ENCODE measurements at regions not wholly inside any gene's neighbourhood (a gene's known extent, or its start where the extent isn't known, plus 50 kb on each side); places are given as distances from the start of the nearest gene placed in this dataset.

DNA sequence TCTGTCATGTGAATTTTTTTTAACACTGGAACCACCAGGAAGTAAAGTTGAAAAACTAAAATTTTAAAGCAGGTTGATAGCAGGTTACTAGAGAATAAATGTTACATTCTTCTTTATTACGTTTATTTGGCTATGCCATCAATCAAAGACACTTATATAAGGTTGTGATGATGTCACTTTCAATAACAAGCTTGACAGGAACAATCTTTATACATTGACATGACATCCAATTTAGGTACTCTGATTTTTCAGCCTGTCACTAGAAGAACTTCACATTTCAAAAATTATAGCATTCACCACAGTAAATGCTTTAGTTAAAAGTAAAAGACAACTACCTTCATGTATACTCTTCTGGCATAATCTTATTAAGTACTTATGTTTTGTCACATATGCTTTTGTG is 696.8 kb upstream of the NCAM2 start:
- Histone ChIP-seq H2AK5ac (ENCODE audit: low read length) (no peak overlapping the region), H2BK12ac (ENCODE audit: low read length) (no peak overlapping the region), H2AFZ (ENCODE audit: insufficient read depth, low read length, poor library complexity) (no peak overlapping the region), H3K9ac (ENCODE audit: low read length) (no peak overlapping the region), H2BK5ac (ENCODE audit: low read depth, low read length, poor library complexity) (no peak overlapping the region), H3K14ac (ENCODE audit: low read length) (no peak overlapping the region), H3K18ac (ENCODE audit: low read length) (no peak overlapping the region), H3K9me3 (ENCODE audit: insufficient read depth, low read depth, low read length) (no peaks in the 10 kb centered on the region), H3K4ac (ENCODE audit: low read depth, low read length) (no peak overlapping the region), H4K8ac (ENCODE audit: low read depth, low read length) (no peak overlapping the region), H4K91ac (ENCODE audit: low read depth, low read length) (no peak overlapping the region), H3K79me1 (ENCODE audit: low read length) (no peaks in the 10 kb centered on the region), H3K27ac (ENCODE audit: low read depth, low read length) (no peak overlapping the region), H3K4me3 (ENCODE audit: low read depth, low read length) (no peak overlapping the region), H3K36me3 (ENCODE audit: control insufficient read depth in 1 of 2, insufficient read depth in 2 of 2, low read length in 2 of 2) (no peaks in the 10 kb centered on the region), H4K12ac (ENCODE audit: low read depth, low read length) (no peak overlapping the region), H3K79me2 (ENCODE audit: control insufficient read depth, insufficient read depth, low read length, poor library complexity) (no peaks in the 10 kb centered on the region), H3K27me3 (ENCODE audit: insufficient read depth, low read length) (no peaks in the 10 kb centered on the region), H3K23ac (ENCODE audit: low read length) (no peak overlapping the region), H2BK120ac (ENCODE audit: insufficient read depth, low read length, poor library complexity) (no peak overlapping the region), H3K4me1 (ENCODE audit: control insufficient read depth in 1 of 2, insufficient read depth in 2 of 2, low read length in 2 of 2) (no peaks in the 10 kb centered on the region), H3K4me2 (ENCODE audit: low read length) (no peak overlapping the region)
- no peak for DNase-seq
- no CpG with 5 or more reads among the region's 1 CpG for WGBS (ENCODE audit: extremely low coverage, insufficient coverage, insufficient read length)

DNA sequence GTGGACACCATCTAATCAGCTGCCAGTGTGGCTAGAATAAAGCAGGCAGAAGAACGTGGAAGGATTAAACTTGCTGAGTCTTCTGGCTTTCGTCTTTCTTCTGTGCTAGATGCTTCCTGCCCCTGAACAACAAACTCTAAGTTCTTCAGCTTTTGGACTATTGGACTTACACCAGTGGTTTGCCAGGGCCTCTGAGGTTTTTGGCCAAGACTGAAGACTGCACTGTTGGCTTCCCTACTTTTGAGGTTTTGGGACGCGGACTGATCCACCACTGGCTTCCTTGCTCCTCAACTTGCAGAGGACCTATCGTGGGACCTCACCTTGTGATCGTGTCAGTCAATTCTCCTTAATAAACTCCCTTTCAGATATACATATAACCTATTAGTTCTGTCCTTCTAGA is 696.1 kb upstream of the NCAM2 start:
- Histone ChIP-seq H3K27ac (ENCODE audit: low read depth, low read length) (no peak overlapping the region), H3K79me2 (ENCODE audit: control insufficient read depth, insufficient read depth, low read length, poor library complexity) (no peaks in the 10 kb centered on the region), H3K18ac (ENCODE audit: low read length) (no peak overlapping the region), H2AK5ac (ENCODE audit: low read length) (no peak overlapping the region), H3K23ac (ENCODE audit: low read length) (no peak overlapping the region), H3K79me1 (ENCODE audit: low read length) (no peaks in the 10 kb centered on the region), H3K4me2 (ENCODE audit: low read length) (no peak overlapping the region), H4K8ac (ENCODE audit: low read depth, low read length) (no peak overlapping the region), H3K4me3 (ENCODE audit: low read depth, low read length) (no peak overlapping the region), H4K91ac (ENCODE audit: low read depth, low read length) (no peak overlapping the region), H3K4ac (ENCODE audit: low read depth, low read length) (no peak overlapping the region), H2BK12ac (ENCODE audit: low read length) (no peak overlapping the region), H3K36me3 (ENCODE audit: control insufficient read depth in 1 of 2, insufficient read depth in 2 of 2, low read length in 2 of 2) (no peaks in the 10 kb centered on the region), H3K4me1 (ENCODE audit: control insufficient read depth in 1 of 2, insufficient read depth in 2 of 2, low read length in 2 of 2) (no peaks in the 10 kb centered on the region), H3K27me3 (ENCODE audit: insufficient read depth, low read length) (no peaks in the 10 kb centered on the region), H2AFZ (ENCODE audit: insufficient read depth, low read length, poor library complexity) (no peak overlapping the region), H2BK5ac (ENCODE audit: low read depth, low read length, poor library complexity) (no peak overlapping the region), H3K9ac (ENCODE audit: low read length) (no peak overlapping the region), H3K14ac (ENCODE audit: low read length) (no peak overlapping the region), H2BK120ac (ENCODE audit: insufficient read depth, low read length, poor library complexity) (no peak overlapping the region), H4K12ac (ENCODE audit: low read depth, low read length) (no peak overlapping the region), H3K9me3 (ENCODE audit: insufficient read depth, low read depth, low read length) (no peaks in the 10 kb centered on the region)
- no CpG with 5 or more reads among the region's 6 CpGs for WGBS (ENCODE audit: extremely low coverage, insufficient coverage, insufficient read length)
- no peak for DNase-seq

DNA sequence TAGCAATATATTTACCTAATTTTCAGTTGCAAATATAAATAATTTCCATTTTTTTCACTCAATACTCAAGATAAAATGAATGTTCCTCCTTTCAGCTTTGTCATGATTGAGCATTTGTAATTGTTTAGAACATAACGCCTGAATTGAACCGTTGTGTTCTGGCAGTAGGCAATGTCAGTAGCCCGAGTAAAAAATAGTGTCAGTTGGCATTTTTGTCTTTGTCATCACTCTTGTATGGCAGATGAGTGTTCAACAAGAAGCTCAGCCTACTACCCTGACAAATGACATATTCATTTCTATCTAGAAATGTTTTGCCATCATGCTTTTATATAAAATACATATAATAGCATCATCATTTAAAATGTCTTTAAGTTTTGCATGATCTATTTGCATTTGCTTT is 691.4 kb upstream of the NCAM2 start:
- H3K36me3 ChIP-seq (ENCODE audit: control insufficient read depth in 1 of 2, insufficient read depth in 2 of 2, low read length in 2 of 2) = no peaks in the 10 kb centered on the region
- H2AFZ ChIP-seq (ENCODE audit: insufficient read depth, low read length, poor library complexity) = no peak overlapping the region
- no peaks in the 10 kb centered on the region for H3K4me1 ChIP-seq (ENCODE audit: control insufficient read depth in 1 of 2, insufficient read depth in 2 of 2, low read length in 2 of 2)
- no peak overlapping the region for H3K23ac ChIP-seq (ENCODE audit: low read length)
- H4K12ac ChIP-seq (ENCODE audit: low read depth, low read length) = no peak overlapping the region
- no CpG with 5 or more reads among the region's 3 CpGs for WGBS (ENCODE audit: extremely low coverage, insufficient coverage, insufficient read length)
- no peak for DNase-seq
- H3K9me3 ChIP-seq (ENCODE audit: insufficient read depth, low read depth, low read length) = no peaks in the 10 kb centered on the region
- H2BK12ac ChIP-seq (ENCODE audit: low read length) = no peak overlapping the region
- H3K79me1 ChIP-seq (ENCODE audit: low read length) = no peaks in the 10 kb centered on the region
- H3K4ac ChIP-seq (ENCODE audit: low read depth, low read length) = no peak overlapping the region
- H2AK5ac ChIP-seq (ENCODE audit: low read length) = no peak overlapping the region
- H3K27ac ChIP-seq (ENCODE audit: low read depth, low read length) = no peak overlapping the region
- H3K27me3 ChIP-seq (ENCODE audit: insufficient read depth, low read length) = no peaks in the 10 kb centered on the region
- no peak overlapping the region for H3K9ac ChIP-seq (ENCODE audit: low read length)
- H3K18ac ChIP-seq (ENCODE audit: low read length) = no peak overlapping the region
- H3K4me3 ChIP-seq (ENCODE audit: low read depth, low read length) = no peak overlapping the region
- H3K14ac ChIP-seq (ENCODE audit: low read length) = no peak overlapping the region
- H4K91ac ChIP-seq (ENCODE audit: low read depth, low read length) = no peak overlapping the region
- no peak overlapping the region for H3K4me2 ChIP-seq (ENCODE audit: low read length)
- no peak overlapping the region for H2BK120ac ChIP-seq (ENCODE audit: insufficient read depth, low read length, poor library complexity)
- H2BK5ac ChIP-seq (ENCODE audit: low read depth, low read length, poor library complexity) = no peak overlapping the region
- no peak overlapping the region for H4K8ac ChIP-seq (ENCODE audit: low read depth, low read length)
- no peaks in the 10 kb centered on the region for H3K79me2 ChIP-seq (ENCODE audit: control insufficient read depth, insufficient read depth, low read length, poor library complexity)

DNA sequence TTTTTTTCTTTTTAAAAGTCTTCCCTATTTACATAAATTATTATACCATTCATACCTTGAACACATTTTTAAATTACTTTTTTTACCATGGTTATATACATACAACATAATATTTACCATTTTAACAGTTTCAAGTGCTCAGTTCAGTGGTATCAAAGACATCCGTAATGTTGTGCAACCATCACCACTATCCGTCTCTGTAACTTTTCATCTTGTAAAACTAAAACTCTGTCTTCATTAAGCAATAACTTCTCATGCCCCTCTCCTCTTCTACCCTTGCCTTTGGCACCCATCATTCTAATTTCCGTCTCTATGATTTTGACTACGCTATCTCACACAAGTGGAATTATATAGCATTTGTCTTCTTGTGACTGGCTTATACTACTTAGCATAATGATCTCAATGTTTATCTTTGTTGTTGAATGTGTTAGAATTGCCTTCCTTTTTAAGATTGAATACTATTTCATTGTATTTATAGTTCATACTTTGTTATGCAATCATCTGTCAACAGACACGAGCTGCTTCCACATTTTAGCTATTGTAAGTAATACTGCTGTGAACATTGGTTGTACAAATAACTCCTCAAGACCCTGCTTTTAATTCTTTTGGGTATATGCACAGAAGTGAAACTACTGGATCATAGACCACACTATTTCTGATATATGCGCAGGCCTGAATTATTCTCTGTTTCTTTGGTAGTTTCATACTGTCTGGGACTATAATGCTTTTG is 689.5 kb upstream of the NCAM2 start:
- Histone ChIP-seq H3K4ac (ENCODE audit: low read depth, low read length) (no peak overlapping the region), H3K36me3 (ENCODE audit: control insufficient read depth in 1 of 2, insufficient read depth in 2 of 2, low read length in 2 of 2) (no peaks in the 10 kb centered on the region), H3K14ac (ENCODE audit: low read length) (no peak overlapping the region), H2BK5ac (ENCODE audit: low read depth, low read length, poor library complexity) (no peak overlapping the region), H4K91ac (ENCODE audit: low read depth, low read length) (no peak overlapping the region), H3K9me3 (ENCODE audit: insufficient read depth, low read depth, low read length) (no peaks in the 10 kb centered on the region), H3K79me2 (ENCODE audit: control insufficient read depth, insufficient read depth, low read length, poor library complexity) (no peaks in the 10 kb centered on the region), H3K27me3 (ENCODE audit: insufficient read depth, low read length) (no peaks in the 10 kb centered on the region), H3K23ac (ENCODE audit: low read length) (no peak overlapping the region), H3K4me1 (ENCODE audit: control insufficient read depth in 1 of 2, insufficient read depth in 2 of 2, low read length in 2 of 2) (no peaks in the 10 kb centered on the region), H3K18ac (ENCODE audit: low read length) (no peak overlapping the region), H2AK5ac (ENCODE audit: low read length) (no peak overlapping the region), H2BK12ac (ENCODE audit: low read length) (no peak overlapping the region), H2AFZ (ENCODE audit: insufficient read depth, low read length, poor library complexity) (no peak overlapping the region), H3K4me3 (ENCODE audit: low read depth, low read length) (no peak overlapping the region), H3K27ac (ENCODE audit: low read depth, low read length) (no peak overlapping the region), H3K9ac (ENCODE audit: low read length) (no peak overlapping the region), H3K4me2 (ENCODE audit: low read length) (no peak overlapping the region), H2BK120ac (ENCODE audit: insufficient read depth, low read length, poor library complexity) (no peak overlapping the region), H3K79me1 (ENCODE audit: low read length) (no peaks in the 10 kb centered on the region), H4K8ac (ENCODE audit: low read depth, low read length) (no peak overlapping the region), H4K12ac (ENCODE audit: low read depth, low read length) (no peak overlapping the region)
- no CpG with 5 or more reads among the region's 6 CpGs for WGBS (ENCODE audit: extremely low coverage, insufficient coverage, insufficient read length)
- DNase-seq = no peak
